ENCODE measurements at regions not wholly inside any gene's neighbourhood (a gene's known extent, or its start where the extent isn't known, plus 50 kb on each side); places are given as distances from the start of the nearest gene placed in this dataset.

DNA sequence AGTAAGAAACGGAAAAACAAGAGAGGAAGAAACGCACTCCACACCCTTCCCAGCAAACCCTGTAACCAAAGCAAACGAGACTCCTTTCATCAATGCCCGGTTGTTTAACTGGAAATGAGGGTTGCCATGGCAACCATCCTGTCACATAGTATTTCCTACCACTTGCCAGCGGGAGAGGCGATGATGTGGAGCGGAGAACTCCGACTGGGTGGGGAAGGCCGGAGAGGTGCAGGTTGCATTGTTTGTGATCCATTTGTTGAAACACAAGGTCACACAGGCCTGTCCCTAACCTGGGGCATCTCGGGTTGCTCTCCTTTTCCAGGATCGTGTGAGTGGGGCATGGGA lies 609.9 kb downstream of the BUD13 start:
- no peak for DNase-seq (ENCODE audit: low read depth in 2 of 2)

DNA sequence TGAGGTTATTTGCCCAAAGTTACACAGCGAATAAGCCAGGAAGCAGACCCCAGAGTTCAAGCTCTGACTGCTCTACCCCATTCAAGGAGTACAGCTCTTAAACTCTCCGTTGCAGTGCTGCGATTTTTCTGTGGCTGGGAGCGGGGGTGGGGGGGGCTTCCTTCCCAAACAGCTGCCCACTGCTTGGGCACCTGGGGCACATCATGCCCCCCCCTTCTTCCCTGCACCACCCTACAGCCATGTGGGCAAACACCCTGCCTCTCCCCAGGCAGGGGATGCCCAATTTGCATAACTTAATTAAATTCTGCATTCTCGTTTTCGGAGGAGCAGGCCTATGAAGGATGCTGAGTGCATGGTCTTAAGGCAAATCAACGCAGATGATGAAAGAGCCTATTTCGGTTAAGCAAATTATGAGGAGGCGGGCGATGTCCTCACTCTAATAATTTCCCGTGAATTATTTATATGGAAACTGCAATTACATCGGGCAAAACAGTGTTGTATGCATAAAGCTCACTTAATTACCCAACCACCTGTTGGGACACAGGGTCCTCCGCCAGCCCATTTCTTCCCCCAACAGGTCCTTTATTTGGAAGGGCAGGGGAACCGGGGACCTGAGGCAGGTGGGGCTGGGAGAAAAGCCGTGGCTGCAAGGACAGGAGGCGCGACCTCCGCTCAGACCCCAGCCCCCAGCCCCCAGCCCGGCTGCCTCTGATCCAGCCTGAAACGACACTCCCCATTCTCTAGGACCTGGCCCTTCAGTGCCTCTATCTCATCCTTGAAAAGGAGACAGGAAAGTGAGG lies 610.5 kb downstream of the BUD13 start:
- no peak for DNase-seq (ENCODE audit: low read depth in 2 of 2)

DNA sequence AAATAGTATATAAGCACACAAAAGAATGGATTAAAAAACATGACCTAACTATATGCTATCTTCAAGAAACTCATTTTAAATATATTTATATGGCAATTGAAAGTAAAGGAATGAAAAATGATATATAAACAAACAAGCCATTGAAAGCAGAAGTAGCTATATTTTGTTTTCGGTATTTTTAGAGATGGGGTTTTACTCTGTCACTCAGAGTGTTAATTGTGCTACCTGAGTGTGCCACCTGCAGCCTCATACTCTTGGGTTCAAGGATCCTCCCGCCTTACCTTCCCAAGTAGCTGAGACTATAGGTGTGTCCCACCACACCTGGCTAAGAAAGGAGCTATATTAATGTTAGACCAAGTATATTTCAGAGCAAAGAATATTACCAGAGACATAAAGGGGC lies 624.1 kb downstream of the BUD13 start:
- no peak for DNase-seq (ENCODE audit: low read depth in 2 of 2)

DNA sequence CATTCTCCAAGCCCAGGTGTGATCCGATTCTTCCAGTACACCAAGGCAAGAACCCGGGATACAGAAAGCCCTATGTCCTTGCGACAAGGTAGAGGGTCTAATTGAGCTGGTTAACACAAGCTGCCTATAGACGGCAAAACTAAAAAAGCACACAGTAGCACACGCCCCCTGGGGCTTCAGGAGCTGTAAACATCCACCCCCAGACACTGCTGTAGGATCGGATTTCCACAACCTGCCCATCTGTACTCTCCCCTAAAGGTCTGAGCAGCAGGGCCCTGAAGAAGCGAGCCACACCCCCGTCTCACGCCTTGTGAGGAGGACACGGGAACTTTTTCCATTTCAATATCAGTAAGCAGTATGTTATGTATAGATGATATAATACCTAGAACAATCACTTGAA lies 624.7 kb downstream of the BUD13 start:
- DNase-seq (ENCODE audit: low read depth in 2 of 2): no peak

DNA sequence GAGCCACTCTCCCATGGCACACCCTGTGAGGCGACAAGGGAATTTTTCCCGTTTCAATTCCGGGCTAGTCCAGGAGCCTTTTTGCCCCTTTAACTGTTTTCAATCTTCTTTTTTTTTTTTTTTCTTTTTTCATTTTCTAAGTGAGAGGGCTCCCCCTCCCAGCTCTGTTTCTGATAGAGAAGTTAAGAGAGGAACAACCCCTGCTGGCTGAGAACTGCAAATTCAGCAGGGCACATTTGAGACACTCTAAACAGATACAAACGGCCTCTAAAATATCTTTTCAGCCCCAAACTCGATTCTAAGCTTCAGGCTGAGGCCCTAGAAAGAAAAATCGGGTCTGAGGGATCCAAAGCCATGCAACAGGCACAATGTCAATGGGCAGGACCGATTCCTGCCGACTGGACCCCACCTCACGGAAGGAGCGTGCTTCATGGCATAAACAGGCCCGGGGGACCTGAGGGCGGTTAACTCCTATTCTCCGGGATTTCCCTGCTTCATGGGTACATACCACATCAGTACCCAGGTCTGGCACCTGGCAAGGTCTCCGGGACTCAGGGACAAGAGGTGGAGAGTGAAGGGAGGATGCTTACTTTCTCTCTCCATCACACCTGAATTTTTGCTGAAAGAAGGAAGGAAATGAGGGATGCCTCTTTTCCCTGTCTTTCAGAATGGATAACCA lies 627.5 kb downstream of the BUD13 start:
- no peak for DNase-seq (ENCODE audit: low read depth in 2 of 2)

DNA sequence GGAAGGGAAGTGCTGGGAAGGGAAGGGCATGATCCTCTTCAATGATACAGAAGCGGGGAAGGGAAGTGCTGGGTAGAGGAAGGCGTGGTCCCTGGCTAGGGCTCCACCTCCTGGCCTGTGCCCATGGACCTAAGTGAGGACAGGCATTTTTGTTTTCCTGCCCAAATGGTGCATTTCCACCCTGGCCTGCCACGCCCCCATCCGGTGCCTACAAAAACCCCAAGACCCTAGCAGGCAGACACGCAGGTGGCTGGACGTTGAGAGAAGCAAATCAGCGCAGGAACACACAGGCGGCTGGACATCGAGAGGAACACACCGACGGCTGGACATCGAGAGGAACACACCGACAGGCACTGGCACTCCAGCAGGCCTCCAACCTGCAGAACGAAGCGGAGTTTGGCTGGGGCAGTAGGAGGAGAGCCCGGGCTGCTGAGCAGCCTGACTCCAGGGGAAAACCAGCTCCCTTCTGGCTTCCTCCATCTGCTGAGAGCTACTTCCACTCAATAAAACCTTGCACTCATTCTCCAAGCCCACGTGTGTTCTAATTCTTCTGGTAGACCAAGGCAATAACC lies 628.3 kb downstream of the BUD13 start:
- no peak for DNase-seq (ENCODE audit: low read depth in 2 of 2)

DNA sequence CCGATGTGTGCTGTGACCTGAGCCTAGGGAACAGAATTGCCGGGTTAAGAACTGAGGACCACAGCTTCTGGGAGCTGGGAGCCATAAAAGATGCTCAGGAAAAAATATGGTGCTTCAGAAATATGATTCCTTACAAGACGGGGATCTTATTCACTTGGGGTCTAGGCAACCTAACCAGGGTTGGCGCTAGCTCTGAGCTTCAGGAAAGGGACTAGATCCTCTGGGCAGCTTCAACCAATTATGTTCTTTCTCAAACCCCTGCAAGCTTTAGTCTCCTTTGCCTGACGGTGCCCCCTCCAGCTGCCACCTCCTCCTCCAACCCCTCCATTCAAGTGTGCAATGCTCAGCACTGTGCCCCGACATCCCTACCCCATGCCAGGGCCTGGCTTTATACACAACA lies 634.1 kb upstream of the CADM1 start:
- DNase-seq (ENCODE audit: low read depth in 2 of 2): no peak

DNA sequence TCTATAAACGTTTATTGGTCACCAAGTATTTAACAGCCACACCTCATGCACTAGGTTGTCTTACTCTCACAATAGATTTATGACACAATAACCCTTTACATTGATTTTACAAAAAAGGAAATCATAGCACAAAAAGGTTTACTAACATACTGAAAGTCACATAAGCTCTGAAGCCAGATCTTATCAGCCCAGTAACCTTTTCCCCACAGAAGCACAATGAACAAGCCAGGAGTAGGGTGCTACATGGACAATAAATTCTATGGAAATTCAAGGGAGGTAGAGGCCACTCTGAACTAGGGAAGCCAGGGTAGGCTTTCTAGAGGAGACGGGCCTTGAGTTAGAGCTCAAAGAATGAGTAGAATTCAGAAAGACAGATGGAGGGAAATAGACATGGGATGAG lies 633.5 kb upstream of the CADM1 start:
- DNase-seq (ENCODE audit: low read depth in 2 of 2): no peak

DNA sequence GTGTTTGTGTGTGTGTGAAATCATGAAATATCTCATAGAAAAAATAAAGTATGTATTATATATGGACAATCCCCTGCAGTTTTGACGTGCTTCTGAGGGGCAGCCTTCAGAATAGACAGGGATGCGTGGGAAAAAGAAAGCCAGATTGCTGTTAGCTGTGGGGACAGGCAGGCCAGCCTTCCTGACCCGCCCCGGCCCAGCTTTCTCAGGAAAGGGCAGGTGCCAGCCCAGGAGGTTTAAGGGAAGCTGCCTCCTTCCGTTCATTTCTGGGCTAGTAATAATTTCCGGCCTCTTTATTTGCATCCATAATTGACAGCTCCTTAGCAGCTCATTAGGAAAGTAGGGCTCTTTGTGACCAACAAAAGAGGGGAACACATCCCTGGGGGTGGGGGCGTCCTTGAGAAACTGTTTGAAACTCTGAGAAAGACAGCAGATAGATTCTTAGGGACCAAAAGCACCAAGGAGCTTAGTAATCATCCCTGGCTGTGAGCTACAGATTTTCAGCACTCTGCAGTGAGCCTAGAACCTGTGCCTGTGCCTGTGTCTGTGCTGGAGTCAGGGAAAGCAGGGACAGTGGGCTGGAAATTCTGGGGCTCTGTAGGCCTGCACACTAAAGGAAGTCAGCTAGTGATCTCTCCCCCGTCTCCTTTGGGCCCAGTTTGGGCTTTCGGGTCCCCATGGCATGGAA lies 632.9 kb upstream of the CADM1 start:
- DNase-seq (ENCODE audit: low read depth in 2 of 2): no peak

DNA sequence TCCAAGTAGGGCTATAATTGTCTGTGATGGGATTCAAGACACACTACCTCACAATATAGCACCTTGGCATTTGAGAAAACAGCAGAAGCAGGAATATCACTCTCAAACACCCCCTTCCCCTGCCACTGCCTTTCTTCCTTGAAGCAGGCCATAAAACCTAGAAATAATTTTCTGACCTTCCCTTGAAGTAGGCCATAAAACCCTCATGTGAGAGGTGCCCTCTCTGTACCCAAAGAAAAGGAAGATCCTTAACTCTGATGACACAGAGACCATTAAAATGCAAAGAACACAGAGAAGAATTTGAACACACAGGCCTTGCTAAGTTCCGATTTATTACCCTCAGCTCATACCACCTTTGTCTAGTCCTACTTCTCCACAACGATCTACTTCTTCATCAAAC lies 631.7 kb upstream of the CADM1 start:
- no peak for DNase-seq (ENCODE audit: low read depth in 2 of 2)

DNA sequence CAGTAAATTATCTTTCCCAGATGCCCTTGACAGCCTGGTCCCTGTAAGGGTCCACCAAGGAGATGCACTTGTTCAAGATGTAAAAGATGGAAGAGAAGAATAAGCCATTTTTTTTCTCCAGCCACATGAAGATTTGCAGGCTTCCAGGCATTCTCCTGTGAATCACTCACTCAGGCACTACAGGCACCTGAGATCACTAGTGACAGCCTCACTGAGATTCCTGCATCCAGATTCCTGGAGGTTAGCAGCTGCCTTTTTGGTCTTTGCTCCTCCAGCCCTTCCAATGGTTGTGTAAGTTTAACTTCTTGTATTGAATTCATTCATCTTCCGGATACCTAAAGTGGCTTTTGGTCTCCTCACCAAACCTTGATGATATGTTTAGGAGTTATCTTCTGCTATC lies 630.2 kb upstream of the CADM1 start:
- no peak for DNase-seq (ENCODE audit: low read depth in 2 of 2)

DNA sequence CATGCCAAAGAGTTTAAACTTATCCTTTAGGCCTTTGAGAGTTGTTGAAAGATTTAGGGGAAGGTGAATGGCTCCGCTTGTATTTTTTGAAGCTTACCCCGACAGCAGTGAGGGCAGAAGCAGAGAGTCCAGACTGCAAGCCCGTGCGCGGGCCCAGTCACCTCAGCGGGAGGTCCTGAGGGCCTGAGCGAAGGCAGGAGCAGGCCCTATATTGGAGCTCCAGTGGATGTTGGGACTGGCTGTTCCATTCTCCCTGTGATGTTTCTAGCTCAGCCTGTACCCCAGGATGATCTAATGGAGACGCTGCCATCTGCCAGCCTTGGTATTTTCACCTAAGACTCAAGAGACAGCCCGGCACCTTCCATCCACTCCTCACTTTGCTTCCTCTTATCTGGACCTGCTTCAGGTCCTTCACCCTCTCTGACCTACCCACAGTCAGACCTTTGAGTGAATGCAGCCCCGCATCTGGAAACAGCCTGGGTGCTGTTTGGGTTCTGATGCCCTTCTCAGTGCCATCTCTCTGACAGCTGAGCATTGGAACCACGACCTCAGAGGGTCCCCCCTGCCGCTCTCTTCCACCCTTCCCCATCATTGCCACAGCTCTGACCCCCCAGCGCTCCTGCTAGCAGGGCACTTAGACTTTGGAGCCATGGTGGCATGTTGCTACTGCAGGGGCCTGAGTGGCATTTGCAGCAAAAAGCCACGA lies 628.2 kb upstream of the CADM1 start:
- no peak for DNase-seq (ENCODE audit: low read depth in 2 of 2)

DNA sequence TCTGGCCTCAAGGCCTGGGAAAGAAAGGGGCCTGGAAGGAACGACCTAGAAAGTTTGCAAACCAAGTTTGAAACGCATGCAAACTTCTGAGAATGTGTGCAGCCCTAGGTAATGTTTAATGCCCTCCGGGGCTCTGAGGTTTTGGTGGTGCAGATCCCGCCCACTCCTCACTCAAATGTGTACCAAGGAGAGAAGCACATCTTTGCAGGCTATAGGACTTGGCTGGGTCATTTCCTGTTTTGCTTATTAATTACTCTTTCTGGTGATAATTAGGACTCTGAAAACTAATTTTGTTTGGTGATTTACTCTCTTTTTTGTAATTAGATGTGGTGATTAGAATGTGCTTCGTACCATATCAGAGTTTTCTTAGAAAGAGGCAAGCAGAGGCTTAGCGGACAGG lies 625.9 kb upstream of the CADM1 start:
- DNase-seq (ENCODE audit: low read depth in 2 of 2): no peak

DNA sequence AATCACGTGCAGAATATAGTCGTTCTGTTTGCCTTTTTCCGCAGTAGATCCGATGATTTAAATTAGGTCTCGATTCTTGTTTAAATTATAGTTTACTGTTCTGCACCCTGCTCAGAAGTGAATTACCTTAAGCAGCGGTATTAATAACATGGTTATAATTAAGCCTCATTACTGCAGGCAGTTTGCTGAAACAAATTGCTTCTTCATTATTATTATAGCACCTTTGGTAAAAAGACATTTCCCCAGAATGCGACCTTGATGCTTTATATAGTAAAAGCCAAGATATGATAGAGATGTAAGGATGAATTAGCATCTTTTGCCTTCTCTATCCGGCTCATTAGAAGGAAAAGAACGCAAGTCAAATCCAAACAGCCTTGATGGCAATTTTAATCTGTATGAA lies 625.2 kb upstream of the CADM1 start:
- DNase-seq (ENCODE audit: low read depth in 2 of 2): no peak

DNA sequence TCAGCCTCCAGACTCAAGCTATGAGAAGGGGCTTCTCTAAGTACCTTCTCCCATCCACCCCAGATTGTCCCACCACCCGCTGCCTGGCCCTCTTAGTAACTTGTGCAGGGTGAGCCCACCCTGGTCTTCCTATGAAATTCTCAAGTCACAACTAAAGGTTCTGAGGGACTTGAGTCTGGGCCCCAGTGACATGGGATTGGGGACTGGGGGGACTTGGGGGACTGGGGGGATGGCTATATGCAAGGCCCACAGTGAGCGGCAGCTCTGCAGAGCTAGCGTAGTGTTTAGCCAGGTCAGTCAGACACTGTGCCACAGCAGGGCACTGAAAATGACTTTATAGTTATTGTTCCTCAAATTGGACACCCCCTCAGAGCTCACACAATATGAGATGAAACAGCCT lies 622.3 kb upstream of the CADM1 start:
- DNase-seq (ENCODE audit: low read depth in 2 of 2): no peak

DNA sequence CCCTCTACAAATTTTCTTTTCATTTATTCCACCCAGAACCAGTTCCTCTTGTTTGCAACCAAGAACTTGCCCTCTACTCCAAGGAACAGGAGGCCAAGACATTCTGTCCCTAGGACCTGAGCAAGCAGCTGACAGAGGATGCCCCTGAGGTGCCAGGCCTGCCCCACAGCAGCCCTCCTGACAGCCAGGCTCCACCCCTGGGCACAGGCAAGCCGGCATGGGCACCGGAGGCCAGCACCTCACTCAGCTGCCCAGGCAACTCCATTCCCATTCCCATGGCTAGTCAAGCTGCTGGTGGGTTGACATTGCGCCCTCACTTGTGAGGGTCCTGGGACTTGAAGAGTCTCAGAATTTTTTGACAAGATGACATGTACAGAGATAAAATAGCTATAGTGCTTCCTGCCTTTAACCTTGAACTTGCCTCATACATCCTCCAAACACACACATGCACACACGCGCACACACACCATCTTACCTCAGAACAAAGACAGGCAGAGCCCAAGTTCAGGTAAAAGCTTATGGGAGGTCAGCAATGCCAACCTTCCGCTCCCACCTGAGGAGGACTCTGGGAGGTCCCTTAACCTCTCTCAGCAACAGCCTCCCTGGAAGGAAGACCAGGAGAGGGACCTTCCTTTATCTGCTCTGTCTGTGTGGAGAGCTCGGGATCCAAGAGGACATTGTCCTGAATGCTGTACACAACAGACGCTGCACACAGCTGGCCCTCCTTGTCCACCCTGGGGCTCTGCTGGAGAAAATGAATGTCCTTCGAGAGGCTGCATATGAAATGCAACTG lies 620.9 kb upstream of the CADM1 start:
- DNase-seq (ENCODE audit: low read depth in 2 of 2): no peak

DNA sequence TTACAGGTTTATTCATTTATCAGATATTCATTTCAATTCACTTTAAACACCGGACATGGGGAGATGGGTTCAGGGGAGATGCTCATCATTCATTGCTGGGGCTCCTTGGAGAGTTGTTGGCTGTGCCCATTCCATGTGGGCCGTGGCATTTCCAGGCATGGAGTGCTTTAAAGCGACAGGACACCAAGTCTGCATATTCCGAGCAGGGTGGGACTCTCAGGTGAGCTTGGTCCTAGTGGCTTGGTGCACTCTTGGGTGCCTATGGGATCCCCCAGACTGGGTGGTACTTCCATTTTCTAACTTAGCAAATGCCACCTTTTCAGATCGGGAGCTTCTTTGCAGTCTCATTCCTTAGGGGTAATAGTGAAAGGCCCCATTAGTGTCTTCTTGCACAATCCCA lies 619.5 kb upstream of the CADM1 start:
- no peak for DNase-seq (ENCODE audit: low read depth in 2 of 2)

DNA sequence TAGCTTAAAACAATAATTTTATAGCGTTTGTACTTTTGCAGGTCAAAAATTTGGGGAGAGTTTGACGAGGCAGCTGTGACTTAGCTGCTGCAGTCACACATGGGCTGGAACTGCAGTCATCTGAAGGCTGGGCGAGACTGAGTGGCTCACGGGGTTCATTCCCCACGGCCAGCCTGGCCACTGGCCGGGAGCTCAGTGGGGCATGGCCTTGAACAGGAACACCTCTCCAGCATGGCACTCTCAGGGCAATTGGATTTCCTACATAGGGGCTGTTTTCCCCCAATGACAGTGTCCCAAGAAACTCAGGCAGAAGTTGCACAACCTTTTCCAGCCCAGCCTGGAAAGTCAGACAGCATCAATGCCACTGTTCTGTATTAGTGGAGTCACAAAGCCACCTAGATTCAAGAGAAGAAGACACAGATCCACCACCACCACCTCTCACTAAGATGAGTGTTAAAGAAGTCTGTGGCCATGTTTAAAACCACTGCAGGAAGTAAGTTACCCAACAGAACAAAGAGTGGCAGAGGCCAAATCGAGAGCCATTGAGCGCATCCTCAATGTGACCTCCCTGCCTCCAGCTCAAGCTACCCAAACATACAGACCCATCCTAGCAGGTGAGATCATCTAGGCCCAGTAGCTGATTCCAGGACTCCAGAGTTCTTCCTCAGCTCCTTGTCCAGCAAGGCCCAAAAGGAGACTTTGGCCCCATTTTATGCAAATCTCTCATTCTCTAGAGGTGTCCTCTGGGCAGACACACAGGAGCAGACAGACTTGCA lies 618.7 kb upstream of the CADM1 start:
- DNase-seq (ENCODE audit: low read depth in 2 of 2): no peak

DNA sequence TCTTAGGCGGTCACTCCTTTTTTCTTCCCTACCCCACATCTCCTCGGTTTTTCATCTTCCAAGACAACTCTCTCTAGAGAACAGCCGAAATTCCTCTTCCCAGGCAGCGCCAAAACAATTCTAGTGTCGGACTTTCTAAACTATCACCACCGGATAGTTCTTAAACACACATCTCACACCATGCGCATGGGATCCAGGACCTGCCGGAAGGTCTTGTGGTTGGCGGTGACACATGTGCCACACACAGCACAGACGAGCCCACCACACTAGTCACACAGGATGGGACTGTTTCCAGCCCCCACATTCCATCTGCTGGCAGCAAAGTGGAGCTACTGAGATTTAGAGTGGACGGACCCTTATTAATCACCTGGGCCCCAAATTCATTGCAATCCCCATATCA lies 614.9 kb upstream of the CADM1 start:
- no peak for DNase-seq (ENCODE audit: low read depth in 2 of 2)

DNA sequence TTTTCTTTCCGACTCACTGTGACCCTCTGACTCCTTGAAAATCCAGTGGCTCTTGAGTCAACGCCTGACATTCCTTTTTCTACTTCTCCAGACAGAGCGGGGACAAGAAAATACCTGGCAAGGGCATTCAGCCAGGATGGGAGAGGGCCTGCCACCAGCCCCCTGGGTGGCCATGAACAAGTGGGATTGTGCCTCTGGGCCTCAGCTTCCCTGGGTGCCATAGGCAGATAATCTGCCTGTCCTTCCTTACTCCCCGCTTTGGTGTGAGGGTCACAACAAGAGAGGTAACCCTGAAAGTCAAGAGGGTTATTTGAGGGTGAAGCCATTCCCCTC lies 613.9 kb upstream of the CADM1 start:
- no peak for DNase-seq (ENCODE audit: low read depth in 2 of 2)
